ENCODE measurements at regions not wholly inside any gene's neighbourhood (a gene's known extent, or its start where the extent isn't known, plus 50 kb on each side); places are given as distances from the start of the nearest gene placed in this dataset.
A peak's percentile ranks its signal among the peaks of the same experiment; 100 is the strongest.
"Not testable (repeated sequence)": the region's sequence is repeated elsewhere in the genome, so short reads cannot be mapped to it uniquely, and the experiment has no call there.

DNA sequence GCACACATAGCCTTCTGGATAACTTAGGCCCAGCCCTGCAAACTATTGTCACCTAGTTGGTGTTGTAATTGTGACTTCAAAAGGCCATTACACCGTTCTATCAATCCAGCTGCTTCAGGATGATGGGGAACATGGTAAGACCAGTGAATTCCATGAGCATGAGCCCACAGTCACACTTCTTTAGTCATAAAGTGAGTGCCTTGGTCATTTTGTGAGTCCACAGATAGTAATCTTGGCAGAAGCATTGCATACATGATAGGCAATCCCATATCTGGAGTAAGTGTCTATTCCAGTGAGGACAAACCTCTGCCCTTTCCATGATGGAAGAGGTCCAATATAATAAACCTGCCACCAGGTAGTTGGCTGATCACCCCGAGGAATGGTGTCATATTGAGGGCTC lies 94.5 kb upstream of the RAI14 start:
- H3K4me1 Mint-ChIP-seq (ENCODE audit: low read depth); H3K9me3 Mint-ChIP-seq; H3K27me3 Mint-ChIP-seq: not testable (repeated sequence)

DNA sequence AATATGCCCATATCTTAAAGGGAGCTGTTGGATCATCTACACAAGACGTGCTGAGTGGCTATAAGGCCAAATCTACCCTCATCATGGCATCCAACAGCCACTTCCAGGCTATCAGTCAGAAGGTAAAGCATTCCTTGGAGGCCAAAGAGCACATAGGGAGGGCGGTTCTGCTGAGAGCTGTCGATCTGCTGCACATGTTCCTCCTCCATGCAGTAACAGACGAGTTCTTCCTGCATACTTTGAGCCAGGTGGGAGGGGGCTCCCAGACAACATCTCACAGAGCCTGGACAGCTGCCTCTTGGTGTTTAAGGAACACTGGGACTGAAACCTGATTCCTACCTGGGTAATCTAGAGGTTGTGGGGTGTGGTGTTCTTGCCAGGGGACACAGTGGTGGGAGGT lies 93.3 kb upstream of the RAI14 start:
- H3K4me3 Mint-ChIP-seq: no peak overlapping the region
- H3K36me3 Mint-ChIP-seq (ENCODE audit: low read depth): no peaks in the 10 kb centered on the region
- H3K27me3 Mint-ChIP-seq: peaks cover 4% of the 10 kb centered on the region
- H3K4me1 Mint-ChIP-seq (ENCODE audit: low read depth): no peaks in the 10 kb centered on the region
- H3K27ac Mint-ChIP-seq: no peak overlapping the region
- no peaks in the 10 kb centered on the region for H3K9me3 Mint-ChIP-seq

More for the DNA sequence above, 94.5 kb upstream of the RAI14 start:
- not testable (repeated sequence) for H3K4me3 Mint-ChIP-seq; H3K27ac Mint-ChIP-seq; H3K36me3 Mint-ChIP-seq (ENCODE audit: low read depth)

DNA sequence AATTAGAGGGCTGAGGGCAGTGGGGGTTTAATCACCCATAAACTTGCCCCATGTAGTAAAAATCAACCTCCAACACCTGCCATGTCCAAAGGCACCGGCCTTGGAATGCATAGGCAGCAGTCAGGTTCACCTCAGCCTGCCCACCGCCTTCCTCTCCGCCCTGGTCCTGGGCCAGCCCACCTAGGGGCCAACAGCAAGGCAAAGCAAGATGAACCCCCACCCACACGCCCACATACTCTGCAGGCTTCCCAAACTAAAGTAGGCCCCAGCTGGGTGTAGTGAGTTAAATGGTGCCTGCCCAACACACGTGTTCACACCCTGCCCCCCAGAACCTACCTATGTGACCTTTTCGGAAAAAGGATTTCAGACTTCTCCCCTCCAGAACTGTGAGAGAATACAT lies 92.9 kb upstream of the RAI14 start:
- Mint-ChIP-seq H3K36me3 (ENCODE audit: low read depth) (no peaks in the 10 kb centered on the region), H3K4me1 (ENCODE audit: low read depth) (no peaks in the 10 kb centered on the region), H3K9me3 (no peaks in the 10 kb centered on the region), H3K27ac (no peak overlapping the region), H3K27me3 (peaks cover 1% of the 10 kb centered on the region), H3K4me3 (no peak overlapping the region)

DNA sequence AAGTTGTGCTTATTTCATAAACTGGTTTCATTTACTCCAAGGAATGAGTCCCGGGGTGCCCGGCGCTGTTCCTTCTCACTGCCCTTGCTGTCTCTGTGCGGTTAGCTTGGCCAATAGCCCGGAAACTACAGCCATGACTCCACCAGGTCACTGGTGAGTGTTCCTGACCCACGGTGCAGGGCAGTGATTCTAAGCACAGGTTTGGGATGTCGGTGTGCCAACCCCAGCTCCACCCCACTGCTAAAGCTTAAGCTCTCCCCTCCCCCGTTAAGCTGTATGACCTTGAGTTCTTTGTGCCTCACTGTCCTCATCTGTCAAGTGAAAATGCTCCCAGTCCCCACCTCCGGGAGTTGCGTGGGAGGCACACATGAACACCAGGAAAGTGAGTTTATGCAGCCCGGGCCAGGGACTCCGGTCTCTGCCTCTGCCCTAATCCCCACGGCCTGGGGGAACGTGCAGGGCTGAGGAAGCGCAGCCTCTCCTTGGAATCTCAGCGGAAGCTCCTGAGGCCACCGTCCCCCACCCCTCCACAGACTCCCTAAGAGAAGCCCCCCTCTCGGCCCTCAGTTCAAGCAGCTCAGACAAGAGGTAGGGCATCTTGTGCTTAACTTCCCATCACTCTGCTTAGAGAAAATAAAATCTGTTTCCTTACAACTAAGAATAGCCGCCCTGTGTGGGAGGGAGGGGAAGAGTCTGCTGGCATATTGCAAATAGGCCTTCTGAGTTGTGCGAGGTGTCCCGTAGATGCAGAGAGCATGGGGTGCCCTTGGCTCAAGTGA lies 92.0 kb upstream of the RAI14 start:
- Mint-ChIP-seq H3K4me1 (ENCODE audit: low read depth) (no peaks in the 10 kb centered on the region), H3K27me3 (no peaks in the 10 kb centered on the region), H3K27ac (no peak overlapping the region), H3K9me3 (no peaks in the 10 kb centered on the region), H3K4me3 (no peak overlapping the region), H3K36me3 (ENCODE audit: low read depth) (no peaks in the 10 kb centered on the region)

DNA sequence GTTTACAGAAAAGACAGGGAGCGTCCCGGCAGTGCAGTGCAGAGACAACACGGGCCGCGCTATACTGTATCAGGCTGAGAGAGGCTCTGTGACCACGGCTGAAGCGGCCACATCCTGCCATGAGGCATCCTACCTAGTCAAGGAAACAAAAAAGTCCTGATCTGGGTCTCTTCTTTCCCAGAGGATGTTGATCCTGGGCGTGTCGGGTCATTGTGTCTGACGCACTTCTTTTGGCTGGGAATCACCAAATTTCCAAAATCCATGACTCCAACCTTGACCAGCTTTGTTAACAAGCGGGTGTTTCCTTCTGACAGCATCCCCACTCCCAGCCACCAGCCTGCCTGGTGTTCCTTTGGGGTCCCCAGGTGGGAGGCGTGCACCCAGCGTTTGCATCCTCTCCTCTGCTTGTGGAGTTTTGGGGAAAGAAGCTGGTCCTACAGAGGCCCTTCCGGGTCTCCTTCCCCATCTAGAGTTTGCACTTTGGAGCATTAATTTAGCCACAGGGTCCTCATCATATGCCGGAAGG lies 91.4 kb upstream of the RAI14 start:
- no peak overlapping the region for H3K27ac Mint-ChIP-seq
- no peaks in the 10 kb centered on the region for H3K4me1 Mint-ChIP-seq (ENCODE audit: low read depth)
- no peaks in the 10 kb centered on the region for H3K27me3 Mint-ChIP-seq
- H3K9me3 Mint-ChIP-seq: no peaks in the 10 kb centered on the region
- H3K36me3 Mint-ChIP-seq (ENCODE audit: low read depth): no peaks in the 10 kb centered on the region
- no peak overlapping the region for H3K4me3 Mint-ChIP-seq

DNA sequence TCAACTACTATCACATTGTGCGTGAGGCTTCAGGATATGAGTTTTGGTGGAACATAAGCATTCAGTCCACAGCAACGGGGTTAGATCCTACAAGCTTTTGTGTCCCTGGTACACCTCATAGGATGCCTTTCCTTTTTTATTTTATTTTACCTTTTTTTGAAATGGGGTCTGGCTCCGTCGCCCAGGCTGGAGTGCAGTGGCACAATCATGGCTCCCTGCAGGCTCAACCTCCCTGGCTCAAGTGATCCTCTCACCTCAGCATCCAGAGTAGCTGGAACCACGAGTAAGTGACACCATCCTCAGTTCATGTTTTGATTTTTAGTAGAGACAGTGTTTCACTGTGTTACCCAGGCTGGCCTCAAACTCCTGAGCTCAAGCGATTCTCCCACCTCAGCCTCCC lies 86.0 kb upstream of the RAI14 start:
- peaks cover 7% of the 10 kb centered on the region for H3K4me1 Mint-ChIP-seq (ENCODE audit: low read depth)
- H3K4me3 Mint-ChIP-seq: no peak overlapping the region
- no peaks in the 10 kb centered on the region for H3K27me3 Mint-ChIP-seq
- H3K9me3 Mint-ChIP-seq: no peaks in the 10 kb centered on the region
- H3K36me3 Mint-ChIP-seq (ENCODE audit: low read depth): no peaks in the 10 kb centered on the region
- no peak overlapping the region for H3K27ac Mint-ChIP-seq

DNA sequence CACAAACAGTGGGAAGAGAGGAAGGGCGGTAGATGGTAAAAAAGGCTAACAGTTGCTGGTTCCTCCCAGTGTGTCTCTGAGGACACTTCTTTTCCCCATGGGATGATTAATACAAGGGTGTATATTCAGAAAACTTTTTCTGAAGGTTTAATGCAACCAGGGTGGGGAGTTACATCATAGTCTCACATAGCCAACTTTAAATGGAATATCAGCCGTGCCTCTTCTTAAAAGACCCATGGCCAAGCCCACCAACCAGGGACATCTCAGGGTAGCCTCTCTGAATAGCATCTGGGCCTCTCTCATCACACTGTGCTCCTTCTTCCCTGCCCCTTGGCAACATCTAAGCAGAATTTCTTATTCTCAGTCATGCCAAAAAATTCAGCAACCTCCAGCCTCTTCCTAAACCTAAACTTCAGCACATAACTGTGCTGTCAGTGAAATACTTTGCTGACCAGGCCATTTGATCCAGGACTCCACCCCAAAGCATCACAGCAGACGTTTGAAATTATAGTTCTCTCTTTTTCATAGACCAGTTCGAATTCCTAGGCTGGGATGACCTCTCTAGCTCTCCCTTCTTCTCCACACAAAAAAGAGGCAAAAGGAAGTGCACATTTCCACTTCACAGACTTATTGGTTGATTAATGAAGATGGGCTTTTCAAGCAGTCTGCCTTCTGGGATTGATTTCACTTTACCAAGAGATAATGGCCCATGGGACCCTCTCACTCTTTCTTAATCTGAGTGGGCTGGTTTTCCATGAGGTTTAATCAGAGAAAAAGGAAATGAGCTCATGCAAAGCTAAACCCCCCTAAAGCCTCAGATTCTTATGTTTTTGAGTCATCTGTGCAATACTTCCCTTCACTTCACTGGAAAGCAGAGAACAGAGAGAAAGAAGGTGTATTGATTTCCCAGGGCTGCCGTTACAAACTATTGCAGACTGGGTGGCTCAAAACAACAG lies 85.1 kb upstream of the RAI14 start:
- Mint-ChIP-seq H3K27me3 (no peaks in the 10 kb centered on the region), H3K9me3 (no peaks in the 10 kb centered on the region), H3K4me1 (ENCODE audit: low read depth) (peaks cover 7% of the 10 kb centered on the region), H3K4me3 (no peak overlapping the region), H3K36me3 (ENCODE audit: low read depth) (no peaks in the 10 kb centered on the region), H3K27ac (peak overlapping the region; percentile 38)

DNA sequence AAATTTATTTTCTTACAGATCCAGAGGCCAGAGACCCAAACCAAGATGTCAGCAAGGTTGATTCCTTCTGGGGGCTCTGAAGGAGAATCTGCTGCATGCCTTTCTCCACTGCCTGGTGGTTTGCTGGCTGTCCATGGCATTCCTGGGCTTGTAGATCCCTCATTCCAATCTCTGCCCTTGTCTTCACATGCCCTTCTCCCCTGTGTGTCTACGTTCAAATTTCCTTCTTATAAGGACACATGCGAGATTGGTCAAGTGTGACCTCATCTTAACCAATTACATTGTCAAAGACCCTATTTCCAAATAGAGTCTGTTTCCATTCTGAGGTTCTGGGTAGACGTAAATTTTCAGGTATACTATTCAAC lies 84.5 kb upstream of the RAI14 start:
- H3K36me3 Mint-ChIP-seq (ENCODE audit: low read depth): no peaks in the 10 kb centered on the region
- H3K9me3 Mint-ChIP-seq: no peaks in the 10 kb centered on the region
- peaks cover 7% of the 10 kb centered on the region for H3K4me1 Mint-ChIP-seq (ENCODE audit: low read depth)
- no peak overlapping the region for H3K4me3 Mint-ChIP-seq
- no peak overlapping the region for H3K27ac Mint-ChIP-seq
- H3K27me3 Mint-ChIP-seq: no peaks in the 10 kb centered on the region

DNA sequence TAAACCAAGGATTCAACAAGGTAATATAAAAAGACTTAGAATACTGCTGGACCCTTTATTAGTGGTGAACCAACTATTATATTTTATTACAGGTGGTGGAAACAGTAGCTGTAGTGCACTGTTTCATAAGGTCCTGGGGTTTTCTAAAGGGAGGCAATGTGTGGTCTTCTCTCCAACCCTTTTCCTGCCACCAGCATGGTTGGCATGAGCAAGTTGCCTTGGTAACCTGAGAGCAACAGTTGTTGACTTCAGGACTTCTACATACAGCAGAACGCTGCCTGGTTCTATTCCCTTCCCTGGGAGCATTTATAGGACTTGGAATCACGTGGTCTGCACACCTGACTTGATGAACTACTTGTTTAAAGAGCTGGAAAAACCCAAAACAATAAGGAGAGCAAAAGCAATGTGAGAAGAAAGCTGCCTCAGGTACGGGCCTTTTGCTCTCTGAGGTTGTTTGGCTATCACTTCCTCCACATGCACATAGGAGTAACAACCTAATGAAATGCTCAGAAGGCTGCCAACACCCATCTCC lies 81.1 kb upstream of the RAI14 start:
- no peak overlapping the region for H3K27ac Mint-ChIP-seq
- H3K36me3 Mint-ChIP-seq (ENCODE audit: low read depth): no peaks in the 10 kb centered on the region
- H3K4me1 Mint-ChIP-seq (ENCODE audit: low read depth): peaks cover 7% of the 10 kb centered on the region

DNA sequence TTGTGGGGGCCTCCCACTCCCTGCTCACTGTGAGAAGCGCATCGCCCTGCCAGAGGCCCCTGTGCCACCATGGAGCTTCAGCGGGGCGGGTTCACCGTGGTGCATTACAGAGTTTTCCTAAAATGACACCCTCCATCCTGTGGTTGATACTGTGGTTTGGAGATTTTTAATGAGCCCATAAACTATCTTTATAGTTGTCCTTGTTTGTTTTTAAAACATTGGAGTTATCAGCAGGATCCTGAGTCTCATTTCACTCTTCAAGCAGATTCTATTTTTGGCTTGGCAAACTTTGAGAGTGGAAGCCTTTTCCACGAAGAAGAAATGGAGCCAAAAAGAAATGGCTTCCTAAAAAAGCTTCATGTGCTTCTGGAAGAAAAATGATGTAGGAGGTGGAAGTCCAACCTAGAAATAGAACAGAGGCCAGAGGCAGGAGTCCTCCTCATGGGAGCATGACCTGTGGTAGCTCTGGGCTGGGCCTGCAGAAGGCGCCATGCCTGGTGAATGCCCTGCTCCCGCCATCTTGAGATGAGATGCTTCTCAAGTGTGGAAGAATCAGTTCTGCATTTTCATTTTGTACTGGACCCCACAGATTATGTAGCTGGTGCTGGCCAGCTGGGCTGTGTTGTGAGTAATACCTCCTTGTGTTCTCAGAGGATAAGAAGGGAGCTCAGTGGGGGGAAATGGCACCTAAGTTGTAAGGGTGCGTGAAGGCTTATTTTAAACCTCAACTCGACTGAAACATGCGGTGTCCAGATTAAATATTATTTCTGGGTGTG lies 79.0 kb upstream of the RAI14 start:
- no peaks in the 10 kb centered on the region for H3K4me1 Mint-ChIP-seq (ENCODE audit: low read depth)
- no peak overlapping the region for H3K4me3 Mint-ChIP-seq
- no peaks in the 10 kb centered on the region for H3K9me3 Mint-ChIP-seq
- H3K27me3 Mint-ChIP-seq: peaks cover 4% of the 10 kb centered on the region
- H3K27ac Mint-ChIP-seq: no peak overlapping the region
- no peaks in the 10 kb centered on the region for H3K36me3 Mint-ChIP-seq (ENCODE audit: low read depth)

More for the DNA sequence above, 81.1 kb upstream of the RAI14 start:
- Mint-ChIP-seq H3K4me3 (no peak overlapping the region), H3K27me3 (no peaks in the 10 kb centered on the region), H3K9me3 (no peaks in the 10 kb centered on the region)

DNA sequence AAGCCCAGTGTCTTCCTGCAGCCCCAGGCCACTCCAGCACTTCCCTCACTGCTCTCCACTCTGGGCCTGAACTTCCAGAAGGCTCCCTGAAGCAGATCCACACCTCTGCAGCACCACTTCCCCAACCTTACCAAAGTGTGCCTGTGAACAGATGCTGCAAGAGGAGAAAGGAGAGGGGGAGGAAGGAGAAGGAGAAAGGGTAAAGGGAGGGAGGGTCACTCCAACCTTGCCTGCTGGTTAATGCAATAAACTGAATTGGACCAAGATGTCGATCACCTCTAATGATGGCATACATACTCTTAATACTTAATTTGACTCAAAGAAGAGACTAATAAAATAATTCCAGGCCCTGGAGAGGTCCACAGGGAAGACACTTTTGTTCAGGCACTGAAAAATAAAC lies 77.2 kb upstream of the RAI14 start:
- Mint-ChIP-seq H3K9me3 (no peaks in the 10 kb centered on the region), H3K36me3 (ENCODE audit: low read depth) (no peaks in the 10 kb centered on the region), H3K27ac (no peak overlapping the region), H3K4me1 (ENCODE audit: low read depth) (no peaks in the 10 kb centered on the region), H3K27me3 (peaks cover 8% of the 10 kb centered on the region), H3K4me3 (no peak overlapping the region)

DNA sequence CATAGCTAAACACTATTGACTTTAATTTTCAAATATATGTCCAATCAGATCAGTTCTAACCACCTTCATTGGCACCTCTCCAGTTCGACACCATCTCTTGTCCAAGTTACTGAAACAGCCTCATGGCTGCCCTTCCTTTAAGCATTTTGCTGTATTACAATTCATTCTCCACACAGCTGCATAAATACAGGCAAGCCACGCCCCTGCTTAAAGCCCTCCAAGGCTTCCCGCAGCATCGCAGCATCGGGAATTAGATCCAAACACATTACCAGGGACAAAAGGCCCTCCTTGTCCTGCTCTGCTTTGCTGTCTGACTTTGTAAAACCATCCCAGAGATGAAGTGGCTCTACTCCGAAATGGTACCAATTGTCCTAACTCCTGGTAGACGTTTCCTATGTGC lies 75.1 kb upstream of the RAI14 start:
- no peaks in the 10 kb centered on the region for H3K36me3 Mint-ChIP-seq (ENCODE audit: low read depth)
- no peaks in the 10 kb centered on the region for H3K9me3 Mint-ChIP-seq
- no peak overlapping the region for H3K4me3 Mint-ChIP-seq
- H3K27me3 Mint-ChIP-seq: peaks cover 13% of the 10 kb centered on the region
- no peak overlapping the region for H3K27ac Mint-ChIP-seq
- peaks cover 3% of the 10 kb centered on the region for H3K4me1 Mint-ChIP-seq (ENCODE audit: low read depth)

DNA sequence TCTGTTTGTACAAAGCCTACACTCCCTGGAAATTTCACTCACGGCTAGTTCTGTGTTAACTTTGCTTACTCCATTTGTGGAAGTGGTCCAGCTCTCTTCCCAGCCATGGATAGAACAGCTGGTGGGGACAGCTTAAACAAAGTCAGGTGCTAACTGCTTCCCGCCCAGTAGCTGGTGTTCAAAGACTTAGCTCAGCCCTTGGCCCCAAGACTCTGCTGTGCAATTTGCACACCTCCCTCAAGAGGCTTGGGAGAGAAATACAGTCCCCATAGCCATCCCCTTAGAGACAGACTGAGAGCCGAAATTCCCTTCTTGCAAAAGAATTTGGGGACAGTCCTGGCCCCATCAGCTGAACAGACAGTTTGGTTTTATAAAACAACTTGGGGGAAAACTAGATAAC lies 73.8 kb upstream of the RAI14 start:
- Mint-ChIP-seq H3K9me3 (no peaks in the 10 kb centered on the region), H3K4me1 (ENCODE audit: low read depth) (peaks cover 3% of the 10 kb centered on the region), H3K4me3 (no peak overlapping the region), H3K27me3 (peaks cover 13% of the 10 kb centered on the region), H3K27ac (no peak overlapping the region), H3K36me3 (ENCODE audit: low read depth) (no peaks in the 10 kb centered on the region)

DNA sequence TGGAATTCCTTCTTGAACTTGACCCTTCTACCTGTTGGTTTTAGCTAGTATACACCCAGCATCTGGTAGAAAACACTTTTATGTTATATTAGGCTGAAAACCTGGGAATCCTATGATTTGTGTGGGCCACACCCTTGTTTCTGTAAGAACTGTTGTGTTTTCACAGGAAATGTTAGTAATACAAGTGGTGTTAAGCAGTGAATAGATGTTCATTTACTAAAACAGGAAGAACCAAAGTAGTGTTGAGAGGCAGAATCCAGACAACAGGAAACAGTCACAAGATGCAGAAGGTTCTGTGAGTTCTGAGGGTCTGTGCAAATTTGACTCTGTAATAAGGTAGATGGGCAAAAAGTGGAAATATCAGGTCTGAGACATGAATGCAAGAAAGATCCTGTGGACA lies 73.0 kb upstream of the RAI14 start:
- no peak overlapping the region for H3K4me3 Mint-ChIP-seq

More for the DNA sequence above, 73.0 kb upstream of the RAI14 start:
- H3K27ac Mint-ChIP-seq: no peak overlapping the region
- peaks cover 3% of the 10 kb centered on the region for H3K4me1 Mint-ChIP-seq (ENCODE audit: low read depth)
- H3K36me3 Mint-ChIP-seq (ENCODE audit: low read depth): no peaks in the 10 kb centered on the region
- H3K27me3 Mint-ChIP-seq: peaks cover 18% of the 10 kb centered on the region
- no peaks in the 10 kb centered on the region for H3K9me3 Mint-ChIP-seq
